CD4-positive, alpha-beta T cell treated with Interleukin-1 beta for 1 hour (primary cell): ENCODE measurements at regions not wholly inside any gene's neighbourhood (a gene's known extent, or its start where the extent isn't known, plus 50 kb on each side); places are given as distances from the start of the nearest gene placed in this dataset.
"Not testable (repeated sequence)": the region's sequence is repeated elsewhere in the genome, so short reads cannot be mapped to it uniquely, and the experiment has no call there.

ENCODE experiments used
- DNase-seq, 2 donors: peaks; one replicate each; pipeline ENCODE4 v3.0.0-alpha.2; 2020 to 2022

GRCh38 chr20:48461091-48461734 is 366.6 kb downstream of the PREX1 start:
- DNase-seq: no peak

GRCh38 chr20:48460681-48461080 is 367.1 kb downstream of the PREX1 start:
- no peak for DNase-seq

DNA sequence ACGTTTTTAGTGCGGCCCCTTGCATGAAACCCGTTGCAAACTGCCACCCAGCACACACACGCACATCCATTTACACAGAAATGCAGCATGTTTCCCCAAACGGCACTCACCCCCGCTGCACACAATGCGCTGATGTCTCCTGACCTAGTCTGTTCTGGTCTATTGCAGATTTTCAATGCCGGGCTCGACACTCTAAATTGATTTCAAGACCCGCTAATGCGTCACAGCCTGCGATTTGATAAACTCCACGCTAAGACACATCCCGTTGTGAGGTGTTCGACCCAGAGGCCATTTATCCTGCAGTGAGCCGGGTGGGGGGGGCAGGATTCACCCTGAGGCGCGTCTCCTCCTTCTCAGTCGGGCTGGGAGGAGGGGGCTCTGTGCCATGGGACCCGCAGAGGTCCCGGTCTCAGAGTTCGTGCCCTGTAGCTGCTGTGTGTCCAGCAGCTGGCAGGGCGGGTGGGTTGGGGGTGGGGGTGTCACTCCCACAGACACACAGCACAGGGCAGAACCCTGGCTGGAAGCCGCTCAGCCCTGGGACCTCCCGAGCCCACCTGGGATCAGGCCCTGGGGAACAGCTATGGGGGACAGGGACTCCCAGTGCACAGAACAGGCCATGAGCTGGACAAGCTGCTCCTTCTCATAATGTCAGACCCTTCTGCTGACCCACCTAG is 367.9 kb downstream of the PREX1 start:
- no peak for DNase-seq

GRCh38 chr20:48458601-48459385 is 369.0 kb downstream of the PREX1 start:
- DNase-seq: no peak

- no peak for DNase-seq
Measured at GRCh38 chr20:48458003-48458377, 369.8 kb downstream of the PREX1 start.

GRCh38 chr20:48457193-48458002 is 370.4 kb downstream of the PREX1 start:
- no peak for DNase-seq

GRCh38 chr20:48456366-48457192 is 371.2 kb downstream of the PREX1 start:
- DNase-seq: no peak

- no peak for DNase-seq
Measured at GRCh38 chr20:48455651-48456365, 372.0 kb downstream of the PREX1 start.

- no peak for DNase-seq
Measured at GRCh38 chr20:48454671-48455490, 372.9 kb downstream of the PREX1 start.

- no peak for DNase-seq
Measured at GRCh38 chr20:48453477-48454093, 374.2 kb downstream of the PREX1 start.

- DNase-seq: no peak
Measured at GRCh38 chr20:48451401-48451800, 376.4 kb downstream of the PREX1 start.

GRCh38 chr20:48448666-48449600 is 378.9 kb downstream of the PREX1 start:
- no peak for DNase-seq

DNA sequence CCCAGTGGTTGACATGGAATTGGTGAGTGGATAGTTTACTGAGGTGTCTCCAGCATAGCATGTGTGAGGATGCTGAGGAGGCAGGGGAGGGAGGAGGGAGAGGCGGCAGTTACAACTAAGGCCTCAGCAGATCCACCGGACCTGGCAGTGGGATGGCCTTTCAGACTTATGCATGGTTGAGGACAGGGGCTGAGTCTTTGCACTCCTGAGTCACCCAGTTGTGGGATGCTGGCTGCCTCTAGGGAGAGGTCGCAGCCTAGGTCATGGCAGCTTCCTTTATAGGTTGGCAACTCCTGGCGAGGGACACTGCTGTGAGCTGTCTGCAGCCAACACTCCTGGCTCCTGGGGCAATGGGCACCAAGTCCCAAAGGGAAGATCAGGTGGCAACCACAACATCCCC is 380.3 kb downstream of the PREX1 start:
- no peak for DNase-seq

DNA sequence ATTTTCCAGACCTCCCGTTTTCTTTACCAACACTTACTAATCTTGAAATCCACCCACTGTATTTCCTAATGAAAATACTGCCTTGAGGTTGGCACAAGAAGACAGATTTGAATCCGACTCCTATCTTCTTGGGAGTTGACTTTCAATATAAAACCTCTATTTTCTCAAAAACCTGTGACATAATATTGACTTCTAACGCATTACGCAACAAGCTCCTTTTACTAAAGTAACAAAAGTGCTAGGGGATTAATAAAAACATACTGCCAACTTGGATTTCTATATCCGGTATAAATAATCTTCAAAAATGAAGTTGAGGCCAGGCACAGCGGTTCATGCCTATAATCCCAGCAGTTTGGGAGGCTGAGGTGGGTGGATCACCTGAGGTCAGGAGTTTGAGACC is 382.0 kb downstream of the PREX1 start:
- DNase-seq: no peak

GRCh38 chr20:48444249-48444648 is 383.6 kb downstream of the PREX1 start:
- DNase-seq: no peak

- DNase-seq: no peak
Measured at GRCh38 chr20:48440916-48441315, 386.9 kb downstream of the PREX1 start.

DNA sequence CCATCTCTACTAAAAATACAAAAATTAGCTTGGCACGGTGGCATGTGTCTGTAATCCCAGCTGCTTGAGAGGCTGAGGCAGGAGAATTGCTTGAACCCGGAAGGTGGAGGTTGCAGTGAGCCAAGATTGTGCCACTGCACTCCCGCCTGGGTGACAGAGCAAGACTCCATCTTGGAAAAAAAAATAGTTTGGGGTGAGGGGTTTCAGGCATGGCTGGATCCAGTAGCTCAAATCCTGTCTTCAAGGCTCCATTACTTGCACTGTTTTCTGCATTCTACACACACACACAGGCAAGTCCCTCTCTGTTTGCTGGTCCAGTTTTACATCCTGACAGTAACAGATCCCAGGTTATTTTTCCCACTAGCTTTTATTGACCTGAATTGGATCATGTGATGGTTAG is 387.5 kb downstream of the PREX1 start:
- DNase-seq: not testable (repeated sequence)

- DNase-seq: no peak
Measured at GRCh38 chr20:48437146-48437545, 390.7 kb downstream of the PREX1 start.

- not testable (repeated sequence) for DNase-seq
Measured at GRCh38 chr20:48436609-48437008, 391.2 kb downstream of the PREX1 start.
